ENCODE measurements at regions not wholly inside any gene's neighbourhood (a gene's known extent, or its start where the extent isn't known, plus 50 kb on each side); places are given as distances from the start of the nearest gene placed in this dataset.

- no peaks in the 10 kb centered on the region for H3K4me1 ChIP-seq (ENCODE audit: control insufficient read depth, insufficient read depth, low read length)
- no peaks in the 10 kb centered on the region for H3K9me3 ChIP-seq (ENCODE audit: control insufficient read depth, insufficient read depth, low read length)
- H3K9ac ChIP-seq (ENCODE audit: low read depth, low read length), result no peak overlapping the region
- no peaks in the 10 kb centered on the region for H3K36me3 ChIP-seq (ENCODE audit: control insufficient read depth, insufficient read depth, low read length)
- H3K4me3 ChIP-seq (ENCODE audit: low read depth, low read length), result no peak overlapping the region
- no peaks in the 10 kb centered on the region for H3K27me3 ChIP-seq (ENCODE audit: control insufficient read depth, insufficient read depth, low read length)
Observed at GRCh38 chr10:28160866-28161405, 141.9 kb downstream of the MPP7 start.

- Histone ChIP-seq H3K27me3 (ENCODE audit: control insufficient read depth, insufficient read depth, low read length) (no peaks in the 10 kb centered on the region), H3K9me3 (ENCODE audit: control insufficient read depth, insufficient read depth, low read length) (no peaks in the 10 kb centered on the region), H3K36me3 (ENCODE audit: control insufficient read depth, insufficient read depth, low read length) (no peaks in the 10 kb centered on the region), H3K4me3 (ENCODE audit: low read depth, low read length) (no peak overlapping the region), H3K4me1 (ENCODE audit: control insufficient read depth, insufficient read depth, low read length) (no peaks in the 10 kb centered on the region), H3K9ac (ENCODE audit: low read depth, low read length) (no peak overlapping the region)
Observed at GRCh38 chr10:28157379-28157778, 145.5 kb downstream of the MPP7 start.

GRCh38 chr10:28155726-28156125 lies 147.1 kb downstream of the MPP7 start:
- Histone ChIP-seq H3K4me3 (ENCODE audit: low read depth, low read length) (no peak overlapping the region), H3K9ac (ENCODE audit: low read depth, low read length) (no peak overlapping the region), H3K36me3 (ENCODE audit: control insufficient read depth, insufficient read depth, low read length) (no peaks in the 10 kb centered on the region), H3K27me3 (ENCODE audit: control insufficient read depth, insufficient read depth, low read length) (no peaks in the 10 kb centered on the region), H3K4me1 (ENCODE audit: control insufficient read depth, insufficient read depth, low read length) (no peaks in the 10 kb centered on the region), H3K9me3 (ENCODE audit: control insufficient read depth, insufficient read depth, low read length) (no peaks in the 10 kb centered on the region)

- no peak overlapping the region for H3K4me3 ChIP-seq (ENCODE audit: low read depth, low read length)
- no peak overlapping the region for H3K9ac ChIP-seq (ENCODE audit: low read depth, low read length)
- H3K36me3 ChIP-seq (ENCODE audit: control insufficient read depth, insufficient read depth, low read length), result no peaks in the 10 kb centered on the region
- H3K27me3 ChIP-seq (ENCODE audit: control insufficient read depth, insufficient read depth, low read length), result no peaks in the 10 kb centered on the region
- peaks cover 8% of the 10 kb centered on the region for H3K4me1 ChIP-seq (ENCODE audit: control insufficient read depth, insufficient read depth, low read length)
- no peaks in the 10 kb centered on the region for H3K9me3 ChIP-seq (ENCODE audit: control insufficient read depth, insufficient read depth, low read length)
Observed at GRCh38 chr10:28151636-28152035, 151.2 kb downstream of the MPP7 start.

GRCh38 chr10:28149746-28150145 lies 150.9 kb upstream of the ODAD2 start:
- no peaks in the 10 kb centered on the region for H3K27me3 ChIP-seq (ENCODE audit: control insufficient read depth, insufficient read depth, low read length)
- H3K36me3 ChIP-seq (ENCODE audit: control insufficient read depth, insufficient read depth, low read length), result no peaks in the 10 kb centered on the region
- H3K4me1 ChIP-seq (ENCODE audit: control insufficient read depth, insufficient read depth, low read length), result peaks cover 8% of the 10 kb centered on the region
- H3K4me3 ChIP-seq (ENCODE audit: low read depth, low read length), result no peak overlapping the region
- no peaks in the 10 kb centered on the region for H3K9me3 ChIP-seq (ENCODE audit: control insufficient read depth, insufficient read depth, low read length)
- no peak overlapping the region for H3K9ac ChIP-seq (ENCODE audit: low read depth, low read length)

- no peaks in the 10 kb centered on the region for H3K27me3 ChIP-seq (ENCODE audit: control insufficient read depth, insufficient read depth, low read length)
- no peaks in the 10 kb centered on the region for H3K36me3 ChIP-seq (ENCODE audit: control insufficient read depth, insufficient read depth, low read length)
- no peaks in the 10 kb centered on the region for H3K9me3 ChIP-seq (ENCODE audit: control insufficient read depth, insufficient read depth, low read length)
- H3K9ac ChIP-seq (ENCODE audit: low read depth, low read length), result no peak overlapping the region
- H3K4me3 ChIP-seq (ENCODE audit: low read depth, low read length), result no peak overlapping the region
- H3K4me1 ChIP-seq (ENCODE audit: control insufficient read depth, insufficient read depth, low read length), result peaks cover 8% of the 10 kb centered on the region
Observed at GRCh38 chr10:28147706-28148105, 148.8 kb upstream of the ODAD2 start.

GRCh38 chr10:28139138-28139537 lies 140.3 kb upstream of the ODAD2 start:
- H3K4me3 ChIP-seq (ENCODE audit: low read depth, low read length), result no peak overlapping the region
- H3K9ac ChIP-seq (ENCODE audit: low read depth, low read length), result no peak overlapping the region
- H3K27me3 ChIP-seq (ENCODE audit: control insufficient read depth, insufficient read depth, low read length), result no peaks in the 10 kb centered on the region
- no peaks in the 10 kb centered on the region for H3K9me3 ChIP-seq (ENCODE audit: control insufficient read depth, insufficient read depth, low read length)
- no peaks in the 10 kb centered on the region for H3K4me1 ChIP-seq (ENCODE audit: control insufficient read depth, insufficient read depth, low read length)
- no peaks in the 10 kb centered on the region for H3K36me3 ChIP-seq (ENCODE audit: control insufficient read depth, insufficient read depth, low read length)

- no peak overlapping the region for H3K4me3 ChIP-seq (ENCODE audit: low read depth, low read length)
- no peaks in the 10 kb centered on the region for H3K27me3 ChIP-seq (ENCODE audit: control insufficient read depth, insufficient read depth, low read length)
- no peak overlapping the region for H3K9ac ChIP-seq (ENCODE audit: low read depth, low read length)
- no peaks in the 10 kb centered on the region for H3K4me1 ChIP-seq (ENCODE audit: control insufficient read depth, insufficient read depth, low read length)
- H3K9me3 ChIP-seq (ENCODE audit: control insufficient read depth, insufficient read depth, low read length), result no peaks in the 10 kb centered on the region
- no peaks in the 10 kb centered on the region for H3K36me3 ChIP-seq (ENCODE audit: control insufficient read depth, insufficient read depth, low read length)
Observed at GRCh38 chr10:28137907-28138880, 139.3 kb upstream of the ODAD2 start.

- H3K27me3 ChIP-seq (ENCODE audit: control insufficient read depth, insufficient read depth, low read length), result no peaks in the 10 kb centered on the region
- no peaks in the 10 kb centered on the region for H3K4me1 ChIP-seq (ENCODE audit: control insufficient read depth, insufficient read depth, low read length)
- no peaks in the 10 kb centered on the region for H3K9me3 ChIP-seq (ENCODE audit: control insufficient read depth, insufficient read depth, low read length)
- H3K4me3 ChIP-seq (ENCODE audit: low read depth, low read length), result no peak overlapping the region
- no peaks in the 10 kb centered on the region for H3K36me3 ChIP-seq (ENCODE audit: control insufficient read depth, insufficient read depth, low read length)
- no peak overlapping the region for H3K9ac ChIP-seq (ENCODE audit: low read depth, low read length)
Observed at GRCh38 chr10:28135258-28135657, 136.4 kb upstream of the ODAD2 start.

GRCh38 chr10:28130267-28130666 lies 131.4 kb upstream of the ODAD2 start:
- Histone ChIP-seq H3K27me3 (ENCODE audit: control insufficient read depth, insufficient read depth, low read length) (no peaks in the 10 kb centered on the region), H3K4me3 (ENCODE audit: low read depth, low read length) (no peak overlapping the region), H3K36me3 (ENCODE audit: control insufficient read depth, insufficient read depth, low read length) (no peaks in the 10 kb centered on the region), H3K9ac (ENCODE audit: low read depth, low read length) (no peak overlapping the region), H3K4me1 (ENCODE audit: control insufficient read depth, insufficient read depth, low read length) (no peaks in the 10 kb centered on the region), H3K9me3 (ENCODE audit: control insufficient read depth, insufficient read depth, low read length) (no peaks in the 10 kb centered on the region)

GRCh38 chr10:28127881-28128280 lies 129.0 kb upstream of the ODAD2 start:
- Histone ChIP-seq H3K9me3 (ENCODE audit: control insufficient read depth, insufficient read depth, low read length) (no peaks in the 10 kb centered on the region), H3K36me3 (ENCODE audit: control insufficient read depth, insufficient read depth, low read length) (no peaks in the 10 kb centered on the region), H3K9ac (ENCODE audit: low read depth, low read length) (no peak overlapping the region), H3K4me1 (ENCODE audit: control insufficient read depth, insufficient read depth, low read length) (no peaks in the 10 kb centered on the region), H3K4me3 (ENCODE audit: low read depth, low read length) (no peak overlapping the region), H3K27me3 (ENCODE audit: control insufficient read depth, insufficient read depth, low read length) (no peaks in the 10 kb centered on the region)

GRCh38 chr10:28125701-28126100 lies 126.8 kb upstream of the ODAD2 start:
- Histone ChIP-seq H3K9me3 (ENCODE audit: control insufficient read depth, insufficient read depth, low read length) (no peaks in the 10 kb centered on the region), H3K36me3 (ENCODE audit: control insufficient read depth, insufficient read depth, low read length) (no peaks in the 10 kb centered on the region), H3K9ac (ENCODE audit: low read depth, low read length) (no peak overlapping the region), H3K27me3 (ENCODE audit: control insufficient read depth, insufficient read depth, low read length) (no peaks in the 10 kb centered on the region), H3K4me1 (ENCODE audit: control insufficient read depth, insufficient read depth, low read length) (no peaks in the 10 kb centered on the region), H3K4me3 (ENCODE audit: low read depth, low read length) (no peak overlapping the region)
